ENCODE measurements at regions not wholly inside any gene's neighbourhood (a gene's known extent, or its start where the extent isn't known, plus 50 kb on each side); places are given as distances from the start of the nearest gene placed in this dataset.

DNA sequence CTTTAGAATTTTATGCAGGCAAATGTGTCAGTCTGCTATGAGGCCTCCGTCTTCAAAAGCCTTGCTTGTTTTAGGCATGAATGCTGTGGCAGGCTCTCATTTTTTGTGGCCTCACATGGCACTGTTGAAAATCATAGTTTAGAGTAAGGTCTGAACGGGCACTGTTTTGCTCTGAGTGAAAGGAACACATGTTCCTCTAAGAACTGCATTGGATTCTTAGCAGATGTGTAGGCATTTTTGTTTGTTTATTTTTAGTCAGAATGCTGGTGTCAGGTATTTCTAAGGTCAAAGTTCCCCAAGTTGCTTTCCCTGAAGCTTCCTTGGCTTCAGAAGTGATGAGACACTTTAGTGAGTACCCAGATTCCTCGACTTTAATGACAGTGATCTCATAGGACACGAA is 173.7 kb downstream of the HS3ST3B1 start:
- H3K4me3 ChIP-seq (ENCODE audit: low read length): no peak overlapping the region
- H3K9me2 ChIP-seq (ENCODE audit: insufficient read depth, low read length): no peaks in the 10 kb centered on the region
- H3F3A ChIP-seq (ENCODE audit: insufficient read depth, low read length, poor library complexity, severe bottlenecking): no peaks in the 10 kb centered on the region
- no peak overlapping the region for H2AFZ ChIP-seq (ENCODE audit: low read depth, low read length)
- TF ChIP-seq RAD21 (conservative IDR thresholded peaks at IDR 0.05) (no peak), TAF1 (IDR thresholded peaks at IDR 0.05; ENCODE audit: low read depth) (no peak), EZH2 (IDR thresholded peaks at IDR 0.05; ENCODE audit: borderline replicate concordance, insufficient read depth, low read length, poor library complexity, severe bottlenecking) (no peak), SMC3 (conservative IDR thresholded peaks at IDR 0.05; ENCODE audit: poor library complexity) (no peak), EP300 (conservative IDR thresholded peaks at IDR 0.05; ENCODE audit: poor library complexity, severe bottlenecking) (no peak), MXI1 (conservative IDR thresholded peaks at IDR 0.05; ENCODE audit: poor library complexity, severe bottlenecking) (no peak), POLR2AphosphoS5 (IDR thresholded peaks at IDR 0.05) (no peak), REST (IDR thresholded peaks at IDR 0.05; ENCODE audit: borderline replicate concordance) (no peak), CTCF (IDR thresholded peaks at IDR 0.05; ENCODE audit: poor library complexity, severe bottlenecking) (no peak)
- no peak overlapping the region for H3K9ac ChIP-seq (ENCODE audit: low read length)
- no peaks in the 10 kb centered on the region for H4K20me1 ChIP-seq (ENCODE audit: insufficient read depth)
- H3K36me3 ChIP-seq (ENCODE audit: insufficient read depth, low read length): no peaks in the 10 kb centered on the region
- H3K27ac ChIP-seq (ENCODE audit: low read length): no peak overlapping the region
- no peaks in the 10 kb centered on the region for H3K9me3 ChIP-seq (ENCODE audit: low read length)
- H3K79me2 ChIP-seq (replicated peaks; ENCODE audit: insufficient read depth, low read length): no peaks in the 10 kb centered on the region
- no peak overlapping the region for H3K4me2 ChIP-seq (ENCODE audit: low read length)
- no peaks in the 10 kb centered on the region for H3K27me3 ChIP-seq (ENCODE audit: insufficient read depth, low read depth, low read length)

- Histone ChIP-seq H3K79me2 (replicated peaks; ENCODE audit: insufficient read depth, low read length) (no peaks in the 10 kb centered on the region), H3K4me2 (ENCODE audit: low read length) (no peak overlapping the region), H3K9me2 (ENCODE audit: insufficient read depth, low read length) (no peaks in the 10 kb centered on the region), H2AFZ (ENCODE audit: low read depth, low read length) (no peak overlapping the region), H3K27ac (ENCODE audit: low read length) (no peak overlapping the region), H3K4me3 (ENCODE audit: low read length) (no peak overlapping the region), H3K27me3 (ENCODE audit: insufficient read depth, low read depth, low read length) (no peaks in the 10 kb centered on the region), H3F3A (ENCODE audit: insufficient read depth, low read length, poor library complexity, severe bottlenecking) (no peaks in the 10 kb centered on the region), H3K9me3 (ENCODE audit: low read length) (no peaks in the 10 kb centered on the region), H3K9ac (ENCODE audit: low read length) (no peak overlapping the region), H4K20me1 (ENCODE audit: insufficient read depth) (no peaks in the 10 kb centered on the region), H3K36me3 (ENCODE audit: insufficient read depth, low read length) (no peaks in the 10 kb centered on the region)
- TF ChIP-seq CTCF (IDR thresholded peaks at IDR 0.05; ENCODE audit: poor library complexity, severe bottlenecking): no peak
- TF ChIP-seq EZH2 (IDR thresholded peaks at IDR 0.05; ENCODE audit: borderline replicate concordance, insufficient read depth, low read length, poor library complexity, severe bottlenecking): no peak
- no peak for TF ChIP-seq REST (IDR thresholded peaks at IDR 0.05; ENCODE audit: borderline replicate concordance)
- no peak for TF ChIP-seq SMC3 (conservative IDR thresholded peaks at IDR 0.05; ENCODE audit: poor library complexity)
- TF ChIP-seq TAF1 (IDR thresholded peaks at IDR 0.05; ENCODE audit: low read depth): no peak
- TF ChIP-seq MXI1 (conservative IDR thresholded peaks at IDR 0.05; ENCODE audit: poor library complexity, severe bottlenecking): no peak
- TF ChIP-seq EP300 (conservative IDR thresholded peaks at IDR 0.05; ENCODE audit: poor library complexity, severe bottlenecking): no peak
- TF ChIP-seq RAD21 (conservative IDR thresholded peaks at IDR 0.05): no peak
- TF ChIP-seq POLR2AphosphoS5 (IDR thresholded peaks at IDR 0.05): no peak
Measured at GRCh38 chr17:14471052-14471451, 170.2 kb downstream of the HS3ST3B1 start.

All from neural cell (in vitro differentiated cells).